Endothelial cell of umbilical vein (primary cell): ENCODE measurements at regions not wholly inside any gene's neighbourhood (a gene's known extent, or its start where the extent isn't known, plus 50 kb on each side); places are given as distances from the start of the nearest gene placed in this dataset.

Experiments used
- JUN ChIP-seq: IDR thresholded peaks from 2 replicates; pipeline ENCODE4 v1.6.1; 2011; ENCODE audit warnings: borderline replicate concordance, low read depth; ENCODE audit not compliant: insufficient read length, insufficient read depth
- POLR2A ChIP-seq: IDR thresholded peaks from 2 replicates; pipeline ENCODE4 v1.6.1; 2012; ENCODE audit warnings: low read depth, mild to moderate bottlenecking, control low read depth, low read length
- POLR2AphosphoS5 ChIP-seq: IDR thresholded peaks from 2 replicates; pipeline ENCODE4 v1.6.1; 2012; ENCODE audit warnings: low read depth, mild to moderate bottlenecking, control low read depth, low read length, moderate library complexity; ENCODE audit not compliant: insufficient read depth
- TF ChIP-seq, protein P1 (sequence below), 2 donors: IDR thresholded peaks; 1 replicate in 1 of 2; 2 replicates in 1 of 2; pipeline ENCODE4 v1.5.1; 2011; ENCODE audit warnings: low read length in 2 of 2, mild to moderate bottlenecking in 2 of 2, moderate library complexity in 2 of 2, control low read depth in 1 of 2, inconsistent platforms in 1 of 2, low read depth in 1 of 2; ENCODE audit not compliant: insufficient read depth in 1 of 2; ENCODE audit errors: extremely low read depth in 1 of 2

DNA sequence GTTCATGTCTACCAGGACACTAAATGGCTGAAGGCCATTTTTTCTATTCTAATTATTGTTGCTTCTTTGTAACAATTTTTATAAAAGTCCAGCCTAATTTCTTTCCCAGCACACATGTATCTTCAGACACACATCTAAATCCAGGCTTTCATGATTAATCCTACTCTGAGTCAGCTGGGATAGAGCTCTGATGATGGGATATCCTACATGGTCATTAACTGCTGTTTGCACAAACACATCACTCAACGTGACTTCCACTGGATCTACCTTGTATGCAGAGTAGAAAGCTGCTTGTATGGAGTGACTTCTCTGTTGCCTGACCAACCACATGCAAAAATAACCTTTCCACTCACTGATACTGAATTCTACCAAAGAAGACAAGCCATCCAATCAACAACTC lies 260.9 kb downstream of the AHR start:
- TF ChIP-seq, protein P1, sequence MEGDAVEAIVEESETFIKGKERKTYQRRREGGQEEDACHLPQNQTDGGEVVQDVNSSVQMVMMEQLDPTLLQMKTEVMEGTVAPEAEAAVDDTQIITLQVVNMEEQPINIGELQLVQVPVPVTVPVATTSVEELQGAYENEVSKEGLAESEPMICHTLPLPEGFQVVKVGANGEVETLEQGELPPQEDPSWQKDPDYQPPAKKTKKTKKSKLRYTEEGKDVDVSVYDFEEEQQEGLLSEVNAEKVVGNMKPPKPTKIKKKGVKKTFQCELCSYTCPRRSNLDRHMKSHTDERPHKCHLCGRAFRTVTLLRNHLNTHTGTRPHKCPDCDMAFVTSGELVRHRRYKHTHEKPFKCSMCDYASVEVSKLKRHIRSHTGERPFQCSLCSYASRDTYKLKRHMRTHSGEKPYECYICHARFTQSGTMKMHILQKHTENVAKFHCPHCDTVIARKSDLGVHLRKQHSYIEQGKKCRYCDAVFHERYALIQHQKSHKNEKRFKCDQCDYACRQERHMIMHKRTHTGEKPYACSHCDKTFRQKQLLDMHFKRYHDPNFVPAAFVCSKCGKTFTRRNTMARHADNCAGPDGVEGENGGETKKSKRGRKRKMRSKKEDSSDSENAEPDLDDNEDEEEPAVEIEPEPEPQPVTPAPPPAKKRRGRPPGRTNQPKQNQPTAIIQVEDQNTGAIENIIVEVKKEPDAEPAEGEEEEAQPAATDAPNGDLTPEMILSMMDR (IDR thresholded peaks at IDR 0.05; ENCODE audit: extremely low read depth in 1 of 2, insufficient read depth in 1 of 2, low read depth in 1 of 2, low read length in 2 of 2): no peak
- TF ChIP-seq POLR2AphosphoS5 (no peak), POLR2A (no peak), JUN (no peak)
